Loucy (cell line): ENCODE measurements at regions not wholly inside any gene's neighbourhood (a gene's known extent, or its start where the extent isn't known, plus 50 kb on each side); places are given as distances from the start of the nearest gene placed in this dataset.

ENCODE experiments used
- EZH2phosphoT487 ChIP-seq: fragments of 200-600 bp; IDR thresholded peaks from 2 replicates; pipeline ENCODE4 v1.6.1; 2018; ENCODE audit warnings: antibody characterized with exemption, mild to moderate bottlenecking, moderate library complexity, borderline replicate concordance
- TF ChIP-seq, protein P1 (sequence below): fragments of 200-600 bp; sonication (generic); conservative IDR thresholded peaks from 2 replicates; pipeline ENCODE4 v1.5.1; 2014; ENCODE audit warnings: mild to moderate bottlenecking, antibody characterized with exemption, low read length

DNA sequence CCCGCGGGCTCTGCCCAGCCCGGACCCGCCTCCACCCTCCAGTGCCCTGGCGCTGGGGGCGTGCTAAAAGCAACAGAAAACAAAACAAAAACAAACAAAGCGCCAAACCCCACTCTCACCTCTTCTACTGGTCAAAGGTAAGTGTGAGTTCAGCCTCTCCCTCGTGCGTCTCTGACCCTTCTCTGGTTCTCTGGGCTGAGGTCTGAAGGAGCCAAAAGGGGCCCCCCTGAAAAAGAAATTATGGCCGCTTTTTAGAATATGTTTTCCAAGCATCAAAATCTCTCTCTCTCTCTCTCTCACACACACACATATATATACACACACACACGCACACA, 133.5 kb upstream of the DPYD start:
- TF ChIP-seq, protein P1, sequence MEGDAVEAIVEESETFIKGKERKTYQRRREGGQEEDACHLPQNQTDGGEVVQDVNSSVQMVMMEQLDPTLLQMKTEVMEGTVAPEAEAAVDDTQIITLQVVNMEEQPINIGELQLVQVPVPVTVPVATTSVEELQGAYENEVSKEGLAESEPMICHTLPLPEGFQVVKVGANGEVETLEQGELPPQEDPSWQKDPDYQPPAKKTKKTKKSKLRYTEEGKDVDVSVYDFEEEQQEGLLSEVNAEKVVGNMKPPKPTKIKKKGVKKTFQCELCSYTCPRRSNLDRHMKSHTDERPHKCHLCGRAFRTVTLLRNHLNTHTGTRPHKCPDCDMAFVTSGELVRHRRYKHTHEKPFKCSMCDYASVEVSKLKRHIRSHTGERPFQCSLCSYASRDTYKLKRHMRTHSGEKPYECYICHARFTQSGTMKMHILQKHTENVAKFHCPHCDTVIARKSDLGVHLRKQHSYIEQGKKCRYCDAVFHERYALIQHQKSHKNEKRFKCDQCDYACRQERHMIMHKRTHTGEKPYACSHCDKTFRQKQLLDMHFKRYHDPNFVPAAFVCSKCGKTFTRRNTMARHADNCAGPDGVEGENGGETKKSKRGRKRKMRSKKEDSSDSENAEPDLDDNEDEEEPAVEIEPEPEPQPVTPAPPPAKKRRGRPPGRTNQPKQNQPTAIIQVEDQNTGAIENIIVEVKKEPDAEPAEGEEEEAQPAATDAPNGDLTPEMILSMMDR: no peak
- no peak for TF ChIP-seq EZH2phosphoT487
